OCI-LY7 (cell line): ENCODE measurements at regions not wholly inside any gene's neighbourhood (a gene's known extent, or its start where the extent isn't known, plus 50 kb on each side); places are given as distances from the start of the nearest gene placed in this dataset.

Experiments
- EZH2phosphoT487 ChIP-seq: fragments of 200-600 bp; sonication (generic); IDR thresholded peaks from 2 replicates; pipeline ENCODE4 v1.6.1; 2018; ENCODE audit warnings: low read depth, borderline replicate concordance, mild to moderate bottlenecking, mixed run types, antibody characterized with exemption, low read length, moderate library complexity, mixed read lengths
- TF ChIP-seq, protein P1 (sequence below): fragments of 200-600 bp; sonication (generic); conservative IDR thresholded peaks from 2 replicates; pipeline ENCODE4 v1.5.1; 2014; ENCODE audit warnings: mild to moderate bottlenecking, antibody characterized with exemption, low read length, moderate library complexity, mixed read lengths

DNA sequence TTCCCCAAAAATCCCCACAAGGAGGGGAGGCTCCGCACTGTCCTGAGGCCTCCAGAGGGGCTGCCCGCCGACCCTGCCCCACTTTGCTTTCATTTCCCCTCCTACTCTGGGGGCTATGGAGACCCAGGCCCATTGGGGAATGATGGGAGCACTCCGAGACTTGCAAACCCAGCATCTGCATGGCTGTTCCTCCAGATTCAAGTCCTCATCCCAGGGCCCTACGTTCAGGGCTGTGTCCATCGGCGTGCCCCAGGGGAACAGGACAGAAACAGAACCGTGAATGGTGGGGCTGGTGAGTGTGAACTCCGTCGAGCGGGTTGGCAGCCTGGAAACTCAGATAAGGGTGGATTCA, 116.1 kb upstream of the HDAC4 start:
- TF ChIP-seq, protein P1, sequence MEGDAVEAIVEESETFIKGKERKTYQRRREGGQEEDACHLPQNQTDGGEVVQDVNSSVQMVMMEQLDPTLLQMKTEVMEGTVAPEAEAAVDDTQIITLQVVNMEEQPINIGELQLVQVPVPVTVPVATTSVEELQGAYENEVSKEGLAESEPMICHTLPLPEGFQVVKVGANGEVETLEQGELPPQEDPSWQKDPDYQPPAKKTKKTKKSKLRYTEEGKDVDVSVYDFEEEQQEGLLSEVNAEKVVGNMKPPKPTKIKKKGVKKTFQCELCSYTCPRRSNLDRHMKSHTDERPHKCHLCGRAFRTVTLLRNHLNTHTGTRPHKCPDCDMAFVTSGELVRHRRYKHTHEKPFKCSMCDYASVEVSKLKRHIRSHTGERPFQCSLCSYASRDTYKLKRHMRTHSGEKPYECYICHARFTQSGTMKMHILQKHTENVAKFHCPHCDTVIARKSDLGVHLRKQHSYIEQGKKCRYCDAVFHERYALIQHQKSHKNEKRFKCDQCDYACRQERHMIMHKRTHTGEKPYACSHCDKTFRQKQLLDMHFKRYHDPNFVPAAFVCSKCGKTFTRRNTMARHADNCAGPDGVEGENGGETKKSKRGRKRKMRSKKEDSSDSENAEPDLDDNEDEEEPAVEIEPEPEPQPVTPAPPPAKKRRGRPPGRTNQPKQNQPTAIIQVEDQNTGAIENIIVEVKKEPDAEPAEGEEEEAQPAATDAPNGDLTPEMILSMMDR = no peak
- TF ChIP-seq EZH2phosphoT487 = no peak
